ENCODE measurements at regions not wholly inside any gene's neighbourhood (a gene's known extent, or its start where the extent isn't known, plus 50 kb on each side); places are given as distances from the start of the nearest gene placed in this dataset.

DNA sequence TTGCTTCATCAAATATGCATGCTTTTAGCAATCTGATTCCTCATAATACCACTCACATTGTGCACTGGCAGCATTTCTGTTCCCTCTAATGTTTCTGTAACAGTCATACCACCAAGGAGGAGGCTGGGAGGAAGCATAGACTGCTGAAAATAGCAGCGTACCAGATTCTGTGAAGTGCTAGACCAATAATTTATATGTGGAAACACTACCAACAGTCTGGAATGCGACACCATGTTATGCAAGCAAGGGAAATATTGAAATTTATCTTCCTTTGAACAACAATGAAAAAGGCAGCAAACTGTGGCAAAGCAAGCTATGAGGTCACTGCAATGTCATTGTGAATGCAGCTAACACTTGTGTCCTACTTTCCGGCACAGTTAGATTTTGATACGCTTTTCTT is 1388.0 kb downstream of the EFNB2 start:
- H3K36me3 ChIP-seq (ENCODE audit: insufficient read depth): no peaks in the 10 kb centered on the region
- TF ChIP-seq, protein P1, sequence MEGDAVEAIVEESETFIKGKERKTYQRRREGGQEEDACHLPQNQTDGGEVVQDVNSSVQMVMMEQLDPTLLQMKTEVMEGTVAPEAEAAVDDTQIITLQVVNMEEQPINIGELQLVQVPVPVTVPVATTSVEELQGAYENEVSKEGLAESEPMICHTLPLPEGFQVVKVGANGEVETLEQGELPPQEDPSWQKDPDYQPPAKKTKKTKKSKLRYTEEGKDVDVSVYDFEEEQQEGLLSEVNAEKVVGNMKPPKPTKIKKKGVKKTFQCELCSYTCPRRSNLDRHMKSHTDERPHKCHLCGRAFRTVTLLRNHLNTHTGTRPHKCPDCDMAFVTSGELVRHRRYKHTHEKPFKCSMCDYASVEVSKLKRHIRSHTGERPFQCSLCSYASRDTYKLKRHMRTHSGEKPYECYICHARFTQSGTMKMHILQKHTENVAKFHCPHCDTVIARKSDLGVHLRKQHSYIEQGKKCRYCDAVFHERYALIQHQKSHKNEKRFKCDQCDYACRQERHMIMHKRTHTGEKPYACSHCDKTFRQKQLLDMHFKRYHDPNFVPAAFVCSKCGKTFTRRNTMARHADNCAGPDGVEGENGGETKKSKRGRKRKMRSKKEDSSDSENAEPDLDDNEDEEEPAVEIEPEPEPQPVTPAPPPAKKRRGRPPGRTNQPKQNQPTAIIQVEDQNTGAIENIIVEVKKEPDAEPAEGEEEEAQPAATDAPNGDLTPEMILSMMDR (conservative IDR thresholded peaks at IDR 0.05; ENCODE audit: low read depth, low read length): no peak
- no peaks in the 10 kb centered on the region for H3K79me2 ChIP-seq (ENCODE audit: insufficient read depth, low read depth)
- no peaks in the 10 kb centered on the region for H3K27me3 ChIP-seq (ENCODE audit: insufficient read depth, low read depth)
- H3K27ac ChIP-seq: no peak overlapping the region
- no peak overlapping the region for H2AFZ ChIP-seq (ENCODE audit: low read depth)
- no peaks in the 10 kb centered on the region for H4K20me1 ChIP-seq (ENCODE audit: insufficient read depth)
- no peak overlapping the region for H3K9ac ChIP-seq
- H3K4me3 ChIP-seq (IDR thresholded peaks at IDR 0.05; ENCODE audit: insufficient read depth, low read depth, low read length): no peak overlapping the region
- no peaks in the 10 kb centered on the region for H3K4me1 ChIP-seq (ENCODE audit: low read depth, poor library complexity, severe bottlenecking)
- no peak overlapping the region for H3K4me2 ChIP-seq

DNA sequence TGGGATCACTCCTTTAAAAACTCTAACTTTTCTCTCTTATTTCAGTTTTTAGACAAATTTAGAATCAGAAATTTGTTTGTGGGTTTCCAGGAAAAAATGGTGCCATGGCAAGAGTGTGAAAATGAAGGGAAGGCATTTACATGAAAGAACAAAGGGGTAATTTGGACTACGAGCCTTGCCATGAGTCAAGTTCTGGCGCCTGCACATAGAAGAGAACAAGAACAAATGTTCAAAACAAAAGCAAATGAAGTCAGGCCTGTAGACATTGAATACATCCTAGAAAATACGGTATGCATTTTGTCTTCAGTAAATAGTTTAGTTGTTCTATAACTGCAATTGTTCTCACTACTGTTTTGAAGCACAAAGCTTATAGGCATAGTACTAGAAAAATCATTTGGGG is 1390.5 kb downstream of the EFNB2 start:
- H3K36me3 ChIP-seq (ENCODE audit: insufficient read depth): no peaks in the 10 kb centered on the region
- no peaks in the 10 kb centered on the region for H3K79me2 ChIP-seq (ENCODE audit: insufficient read depth, low read depth)
- no peak overlapping the region for H2AFZ ChIP-seq (ENCODE audit: low read depth)
- TF ChIP-seq, protein P1 (conservative IDR thresholded peaks at IDR 0.05; ENCODE audit: low read depth, low read length): no peak
- H3K27ac ChIP-seq: no peak overlapping the region
- H3K9ac ChIP-seq: no peak overlapping the region
- no peaks in the 10 kb centered on the region for H3K27me3 ChIP-seq (ENCODE audit: insufficient read depth, low read depth)
- no peaks in the 10 kb centered on the region for H4K20me1 ChIP-seq (ENCODE audit: insufficient read depth)
- no peak overlapping the region for H3K4me3 ChIP-seq (IDR thresholded peaks at IDR 0.05; ENCODE audit: insufficient read depth, low read depth, low read length)
- H3K4me1 ChIP-seq (ENCODE audit: low read depth, poor library complexity, severe bottlenecking): peaks cover 8% of the 10 kb centered on the region
- H3K4me2 ChIP-seq: no peak overlapping the region

DNA sequence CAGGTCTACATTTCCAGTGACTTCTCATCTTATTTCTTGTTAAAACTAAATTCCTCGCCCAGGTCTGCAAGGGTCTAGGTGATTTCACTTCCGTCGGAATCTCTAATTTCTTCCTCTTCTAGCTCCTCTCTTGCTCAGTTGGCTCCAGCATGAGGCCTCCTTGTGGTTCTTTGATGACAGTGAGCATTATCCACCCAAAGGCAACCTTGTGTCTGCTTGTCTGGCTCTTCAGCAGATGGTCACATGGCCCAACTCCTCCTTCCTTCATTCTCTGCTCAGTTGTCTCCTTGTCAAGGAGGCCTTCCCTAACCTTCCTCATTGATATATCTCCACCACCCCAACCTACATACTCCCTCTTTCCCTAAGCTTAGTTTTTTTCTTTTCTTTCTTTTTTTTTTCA is 1391.4 kb downstream of the EFNB2 start:
- Histone ChIP-seq H3K4me1 (ENCODE audit: low read depth, poor library complexity, severe bottlenecking) (peaks cover 8% of the 10 kb centered on the region), H3K9ac (no peak overlapping the region), H3K4me3 (IDR thresholded peaks at IDR 0.05; ENCODE audit: insufficient read depth, low read depth, low read length) (no peak overlapping the region), H3K27me3 (ENCODE audit: insufficient read depth, low read depth) (no peaks in the 10 kb centered on the region), H2AFZ (ENCODE audit: low read depth) (no peak overlapping the region), H3K79me2 (ENCODE audit: insufficient read depth, low read depth) (no peaks in the 10 kb centered on the region), H4K20me1 (ENCODE audit: insufficient read depth) (no peaks in the 10 kb centered on the region), H3K36me3 (ENCODE audit: insufficient read depth) (no peaks in the 10 kb centered on the region), H3K4me2 (no peak overlapping the region), H3K27ac (no peak overlapping the region)
- TF ChIP-seq, protein P1 (conservative IDR thresholded peaks at IDR 0.05; ENCODE audit: low read depth, low read length): no peak

DNA sequence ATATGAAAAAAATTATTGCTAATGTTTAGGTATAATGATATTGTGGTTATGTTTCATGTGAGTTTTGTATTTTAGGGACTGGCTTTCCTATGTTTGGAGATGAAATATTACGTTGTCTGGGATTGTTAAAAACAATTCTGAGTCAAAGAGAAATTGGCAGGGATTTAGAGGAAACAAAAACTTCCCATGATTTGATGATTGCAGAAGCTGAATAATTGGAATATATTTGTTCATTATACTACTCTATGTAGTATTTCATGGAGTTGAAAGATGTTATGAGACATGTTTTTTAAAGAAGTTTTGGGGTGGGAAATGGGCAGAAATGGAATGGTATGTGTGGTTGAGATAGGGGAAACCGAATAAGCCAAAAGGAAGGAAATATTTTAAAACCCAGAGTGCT is 1392.9 kb downstream of the EFNB2 start:
- H3K27me3 ChIP-seq (ENCODE audit: insufficient read depth, low read depth): no peaks in the 10 kb centered on the region
- H2AFZ ChIP-seq (ENCODE audit: low read depth): no peak overlapping the region
- H3K4me2 ChIP-seq: no peak overlapping the region
- H3K79me2 ChIP-seq (ENCODE audit: insufficient read depth, low read depth): no peaks in the 10 kb centered on the region
- no peaks in the 10 kb centered on the region for H4K20me1 ChIP-seq (ENCODE audit: insufficient read depth)
- peaks cover 13% of the 10 kb centered on the region for H3K4me1 ChIP-seq (ENCODE audit: low read depth, poor library complexity, severe bottlenecking)
- no peaks in the 10 kb centered on the region for H3K36me3 ChIP-seq (ENCODE audit: insufficient read depth)
- no peak overlapping the region for H3K27ac ChIP-seq
- H3K9ac ChIP-seq: no peak overlapping the region
- no peak overlapping the region for H3K4me3 ChIP-seq (IDR thresholded peaks at IDR 0.05; ENCODE audit: insufficient read depth, low read depth, low read length)
- TF ChIP-seq, protein P1 (conservative IDR thresholded peaks at IDR 0.05; ENCODE audit: low read depth, low read length): no peak

All from KMS-11 (cell line).